ENCODE measurements at regions not wholly inside any gene's neighbourhood (a gene's known extent, or its start where the extent isn't known, plus 50 kb on each side); places are given as distances from the start of the nearest gene placed in this dataset.

- Mint-ChIP-seq H3K4me1 (ENCODE audit: low read depth, unreplicated experiment) (no peaks in the 10 kb centered on the region), H3K36me3 (ENCODE audit: insufficient read depth, unreplicated experiment) (no peaks in the 10 kb centered on the region), H3K27me3 (ENCODE audit: unreplicated experiment) (peaks cover 27% of the 10 kb centered on the region), H3K27ac (ENCODE audit: unreplicated experiment) (no peak overlapping the region), H3K4me3 (ENCODE audit: low read depth, unreplicated experiment) (no peak overlapping the region), H3K9me3 (ENCODE audit: low read depth, unreplicated experiment) (no peaks in the 10 kb centered on the region)
- CTCF ChIA-PET: no interaction called here
- intact Hi-C loops (cut with micrococcal nuclease; ENCODE audit: unreplicated experiment): no loop called here
- BruUV-seq (replicated peaks): no TSS peak
- TF ChIP-seq CTCF (IDR thresholded peaks at IDR 0.05; ENCODE audit: unreplicated experiment): no peak
- no peak for DNase-seq
Observed at GRCh38 chr2:75261923-75262322, 62.6 kb upstream of the TACR1 start.

GRCh38 chr2:75260946-75261345, 61.6 kb upstream of the TACR1 start:
- Mint-ChIP-seq H3K4me1 (ENCODE audit: low read depth, unreplicated experiment) (no peaks in the 10 kb centered on the region), H3K27ac (ENCODE audit: unreplicated experiment) (no peak overlapping the region), H3K9me3 (ENCODE audit: low read depth, unreplicated experiment) (no peaks in the 10 kb centered on the region), H3K36me3 (ENCODE audit: insufficient read depth, unreplicated experiment) (no peaks in the 10 kb centered on the region), H3K4me3 (ENCODE audit: low read depth, unreplicated experiment) (no peak overlapping the region), H3K27me3 (ENCODE audit: unreplicated experiment) (peaks cover 27% of the 10 kb centered on the region)
- intact Hi-C loops (cut with micrococcal nuclease; ENCODE audit: unreplicated experiment): no loop called here
- no peak for DNase-seq
- CTCF ChIA-PET: no interaction called here
- no peak for TF ChIP-seq CTCF (IDR thresholded peaks at IDR 0.05; ENCODE audit: unreplicated experiment)
- no TSS peak for BruUV-seq (replicated peaks)

GRCh38 chr2:75258620-75259019, 59.3 kb upstream of the TACR1 start:
- CTCF ChIA-PET: no interaction called here
- Mint-ChIP-seq H3K27me3 (ENCODE audit: unreplicated experiment) (peaks cover 14% of the 10 kb centered on the region), H3K27ac (ENCODE audit: unreplicated experiment) (no peak overlapping the region), H3K4me1 (ENCODE audit: low read depth, unreplicated experiment) (no peaks in the 10 kb centered on the region), H3K4me3 (ENCODE audit: low read depth, unreplicated experiment) (no peak overlapping the region), H3K9me3 (ENCODE audit: low read depth, unreplicated experiment) (no peaks in the 10 kb centered on the region), H3K36me3 (ENCODE audit: insufficient read depth, unreplicated experiment) (no peaks in the 10 kb centered on the region)
- DNase-seq: no peak
- intact Hi-C loops (cut with micrococcal nuclease; ENCODE audit: unreplicated experiment): no loop called here
- no TSS peak for BruUV-seq (replicated peaks)
- TF ChIP-seq CTCF (IDR thresholded peaks at IDR 0.05; ENCODE audit: unreplicated experiment): no peak

GRCh38 chr2:75256485-75256884, 57.2 kb upstream of the TACR1 start:
- TF ChIP-seq CTCF (IDR thresholded peaks at IDR 0.05; ENCODE audit: unreplicated experiment): no peak
- H3K4me1 Mint-ChIP-seq (ENCODE audit: low read depth, unreplicated experiment): no peaks in the 10 kb centered on the region
- CTCF ChIA-PET: no interaction called here
- intact Hi-C loops (cut with micrococcal nuclease; ENCODE audit: unreplicated experiment): no loop called here
- DNase-seq: no peak
- no peak overlapping the region for H3K27ac Mint-ChIP-seq (ENCODE audit: unreplicated experiment)
- no TSS peak for BruUV-seq (replicated peaks)
- no peaks in the 10 kb centered on the region for H3K36me3 Mint-ChIP-seq (ENCODE audit: insufficient read depth, unreplicated experiment)
- no peaks in the 10 kb centered on the region for H3K9me3 Mint-ChIP-seq (ENCODE audit: low read depth, unreplicated experiment)
- no peak overlapping the region for H3K4me3 Mint-ChIP-seq (ENCODE audit: low read depth, unreplicated experiment)
- H3K27me3 Mint-ChIP-seq (ENCODE audit: unreplicated experiment): no peaks in the 10 kb centered on the region

GRCh38 chr2:75253526-75253925, 54.2 kb upstream of the TACR1 start:
- no TSS peak for BruUV-seq (replicated peaks)
- CTCF ChIA-PET: no interaction called here
- intact Hi-C loops (cut with micrococcal nuclease; ENCODE audit: unreplicated experiment): no loop called here
- no peaks in the 10 kb centered on the region for H3K4me1 Mint-ChIP-seq (ENCODE audit: low read depth, unreplicated experiment)
- no peak for TF ChIP-seq CTCF (IDR thresholded peaks at IDR 0.05; ENCODE audit: unreplicated experiment)
- H3K9me3 Mint-ChIP-seq (ENCODE audit: low read depth, unreplicated experiment): no peaks in the 10 kb centered on the region
- no peak overlapping the region for H3K27ac Mint-ChIP-seq (ENCODE audit: unreplicated experiment)
- H3K4me3 Mint-ChIP-seq (ENCODE audit: low read depth, unreplicated experiment): no peak overlapping the region
- H3K27me3 Mint-ChIP-seq (ENCODE audit: unreplicated experiment): no peaks in the 10 kb centered on the region
- no peak for DNase-seq
- no peaks in the 10 kb centered on the region for H3K36me3 Mint-ChIP-seq (ENCODE audit: insufficient read depth, unreplicated experiment)

Measured in Calu3 (cell line).